ENCODE measurements at regions not wholly inside any gene's neighbourhood (a gene's known extent, or its start where the extent isn't known, plus 50 kb on each side); places are given as distances from the start of the nearest gene placed in this dataset.
A peak's percentile ranks its signal among the peaks of the same experiment; 100 is the strongest.
"Not testable (repeated sequence)": the region's sequence is repeated elsewhere in the genome, so short reads cannot be mapped to it uniquely, and the experiment has no call there.

- no peak overlapping the region for H3K4me3 ChIP-seq (ENCODE audit: low read depth, low read length)
- DNase-seq (ENCODE audit: low read depth): no peak
These were observed 51.9 kb upstream of the RBM47 start for GRCh38 chr4:40681600-40681999.

DNA sequence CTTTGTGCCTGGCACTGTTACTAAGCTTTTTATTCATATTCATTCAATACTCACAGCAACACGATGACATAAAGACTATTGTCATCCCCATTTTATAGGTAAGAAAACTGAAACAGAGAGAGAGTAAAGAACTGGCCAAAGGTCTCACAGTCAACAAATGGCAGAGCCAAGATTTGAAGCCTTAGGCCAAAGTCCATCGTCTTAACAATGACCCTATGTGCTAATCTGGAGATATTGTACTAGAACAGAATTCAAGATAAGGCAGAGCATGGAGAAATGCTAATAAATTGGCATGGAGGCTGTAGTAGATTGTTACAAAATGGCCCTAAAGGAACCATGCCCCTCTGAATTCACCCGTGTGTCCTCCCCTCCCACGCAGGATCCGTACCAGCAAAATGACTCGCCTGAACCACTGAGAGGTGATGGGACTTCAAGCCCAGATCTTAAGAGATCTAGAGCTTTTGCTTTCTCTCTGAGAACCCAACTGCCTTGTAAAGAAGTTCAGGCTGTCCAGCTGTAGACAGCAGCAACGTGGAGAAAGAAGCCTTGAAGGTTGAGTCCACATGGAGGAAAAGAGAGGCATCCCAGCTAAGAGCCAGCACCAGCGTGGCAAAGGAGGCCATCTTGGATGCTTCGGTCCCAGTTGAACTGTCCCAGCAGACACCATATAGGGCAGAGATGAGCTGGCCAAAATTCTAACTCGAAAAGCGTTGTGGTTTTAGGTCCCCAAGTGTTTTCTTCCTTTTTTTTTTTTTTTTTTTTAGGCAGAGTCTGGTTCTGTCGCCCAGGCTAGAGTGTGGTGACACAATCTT, 52.8 kb upstream of the RBM47 start:
- no peak for DNase-seq (ENCODE audit: low read depth)
- no peak overlapping the region for H3K4me3 ChIP-seq (ENCODE audit: low read depth, low read length)

DNA sequence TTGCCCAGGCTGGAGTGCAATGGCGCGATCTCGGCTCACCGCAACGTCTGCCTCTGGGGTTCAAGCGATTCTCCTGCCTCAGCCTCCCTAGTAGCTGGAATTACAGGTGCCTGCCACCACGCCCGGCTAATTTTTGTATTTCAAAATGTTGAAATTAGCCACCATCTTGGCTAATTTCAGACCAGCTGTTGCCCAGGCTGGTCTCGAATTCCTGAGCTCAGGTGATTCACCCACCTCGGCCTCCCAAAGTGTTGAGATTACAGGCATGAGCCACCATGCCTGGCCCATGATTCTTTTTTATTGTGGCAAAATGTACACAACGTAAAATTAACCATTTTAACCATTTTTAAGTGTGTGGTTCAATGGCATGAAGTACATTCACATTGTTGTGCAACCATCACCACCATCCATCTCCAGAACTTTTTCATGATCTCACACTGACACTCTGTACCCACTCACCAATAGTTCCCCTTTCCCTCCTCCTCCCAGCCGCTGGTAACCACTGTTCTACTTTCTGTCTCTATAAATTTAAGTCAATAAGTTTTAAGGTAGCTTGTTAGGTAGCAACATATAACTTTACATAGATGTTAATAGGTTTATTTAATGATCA, 54.0 kb upstream of the RBM47 start:
- not testable (repeated sequence) for DNase-seq (ENCODE audit: low read depth); H3K4me3 ChIP-seq (ENCODE audit: low read depth, low read length)

GRCh38 chr4:40684404-40684803, 54.7 kb upstream of the RBM47 start:
- no peak for DNase-seq (ENCODE audit: low read depth)
- no peak overlapping the region for H3K4me3 ChIP-seq (ENCODE audit: low read depth, low read length)

DNA sequence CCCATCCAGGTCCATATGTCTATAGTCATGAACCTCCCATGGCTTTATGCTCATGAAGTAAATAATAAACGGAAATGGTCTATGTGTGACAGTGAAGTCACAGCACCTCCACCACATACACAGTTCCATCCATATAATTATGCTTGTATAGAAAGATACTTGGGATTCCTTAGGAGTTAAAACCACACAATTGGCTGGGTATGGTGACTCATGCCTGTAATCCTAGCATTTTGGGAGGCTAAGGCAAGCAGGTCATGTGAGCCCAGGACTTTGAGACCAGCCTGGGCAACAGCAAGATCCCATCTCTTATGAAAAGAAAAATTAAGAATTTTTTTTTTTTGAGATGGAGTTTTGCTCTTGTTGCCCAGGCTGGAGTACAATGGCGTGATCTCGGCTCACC, 55.6 kb upstream of the RBM47 start:
- DNase-seq (ENCODE audit: low read depth): peak; percentile 12
- H3K4me3 ChIP-seq (ENCODE audit: low read depth, low read length): no peak overlapping the region

- no peak overlapping the region for H3K4me3 ChIP-seq (ENCODE audit: low read depth, low read length)
- DNase-seq (ENCODE audit: low read depth): no peak
These were observed 56.6 kb upstream of the RBM47 start for GRCh38 chr4:40686081-40686913.

- H3K4me3 ChIP-seq (ENCODE audit: low read depth, low read length): no peak overlapping the region
- DNase-seq (ENCODE audit: low read depth): no peak
These were observed 58.2 kb upstream of the RBM47 start for GRCh38 chr4:40687676-40688389.

DNA sequence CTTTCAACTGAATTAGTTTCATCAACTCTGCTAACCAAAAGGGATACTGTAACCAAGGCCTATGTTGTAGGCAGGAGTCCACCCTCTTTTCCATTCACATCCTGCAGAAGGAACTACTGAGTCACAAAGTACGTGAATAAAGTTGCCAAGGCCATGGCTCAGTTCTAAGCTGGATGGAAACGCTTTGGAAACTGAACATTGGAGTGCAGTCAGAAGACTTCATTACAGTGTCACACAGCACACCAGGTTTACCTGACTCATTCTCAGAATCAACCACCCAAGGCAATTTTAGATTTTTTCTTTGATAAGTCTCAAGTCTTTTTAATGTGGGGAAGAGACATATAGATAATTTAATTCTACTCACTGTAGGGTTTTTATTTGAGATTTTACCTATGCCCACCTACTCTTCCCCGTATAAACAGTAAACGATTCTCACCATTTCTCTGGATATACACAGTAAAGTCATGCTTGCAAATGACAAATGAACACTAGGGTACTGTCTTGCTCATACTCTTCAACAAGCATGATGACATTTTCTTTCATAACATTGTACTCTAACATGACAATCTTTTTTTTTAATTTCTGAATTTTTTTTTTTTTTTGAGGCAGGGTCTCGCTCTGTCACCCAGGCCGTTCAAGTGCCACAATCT, 58.9 kb upstream of the RBM47 start:
- no peak for DNase-seq (ENCODE audit: low read depth)
- H3K4me3 ChIP-seq (ENCODE audit: low read depth, low read length): no peak overlapping the region

- H3K4me3 ChIP-seq (ENCODE audit: low read depth, low read length): no peak overlapping the region
- DNase-seq (ENCODE audit: low read depth): no peak
These were observed 55.8 kb upstream of the NSUN7 start for GRCh38 chr4:40693946-40694345.

- not testable (repeated sequence) for DNase-seq (ENCODE audit: low read depth); H3K4me3 ChIP-seq (ENCODE audit: low read depth, low read length)
These were observed 52.3 kb upstream of the NSUN7 start for GRCh38 chr4:40697476-40697875.

- no peak overlapping the region for H3K4me3 ChIP-seq (ENCODE audit: low read depth, low read length)
- DNase-seq (ENCODE audit: low read depth): no peak
These were observed 51.0 kb upstream of the NSUN7 start for GRCh38 chr4:40698733-40699132.

DNA sequence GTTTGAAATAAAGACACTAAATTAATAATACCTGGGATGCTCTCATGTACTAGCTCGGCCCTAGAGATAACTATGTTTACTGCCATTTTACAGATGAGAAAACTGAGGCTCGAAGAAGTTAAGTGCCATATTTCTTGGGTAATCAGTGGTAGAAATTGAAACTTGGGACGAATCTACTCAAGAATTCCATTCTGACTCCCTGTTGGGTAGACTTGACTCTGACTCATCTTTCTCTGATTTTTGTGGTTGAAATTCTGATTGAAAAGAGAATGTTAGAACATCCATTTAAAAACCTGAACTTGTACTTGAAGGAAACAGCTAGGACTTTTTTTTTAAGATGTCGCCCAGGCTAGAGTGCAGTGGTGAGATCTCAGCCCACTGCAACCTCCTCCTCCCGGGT, 50.1 kb upstream of the NSUN7 start:
- H3K4me3 ChIP-seq (ENCODE audit: low read depth, low read length): no peak overlapping the region
- DNase-seq (ENCODE audit: low read depth): peak; percentile 21
